Gastrocnemius medialis (tissue), 4 donors: ENCODE measurements at regions not wholly inside any gene's neighbourhood (a gene's known extent, or its start where the extent isn't known, plus 50 kb on each side); places are given as distances from the start of the nearest gene placed in this dataset.

Source experiments
- ATAC-seq, 2 donors: fragments of 150-250 bp; one replicate each; pipeline ENCODE4 v1.9.1; 2016
- DNase-seq, 2 donors: peaks; one replicate each; pipeline ENCODE4 v3.0.0-alpha.2; 2019
- H3K27ac ChIP-seq, 4 donors: fragments of 200-600 bp; sonication (generic); 1 replicate in 1 of 4; 2 replicates in 3 of 4; pipeline ENCODE4 v1.5.1; 2016 to 2018; ENCODE audit warnings: mild to moderate bottlenecking in 2 of 4, moderate library complexity in 1 of 4
- H3K27me3 ChIP-seq, 3 donors: fragments of 200-600 bp; sonication (generic) in 2 of 3; 1 replicate in 1 of 3; 2 replicates in 2 of 3; pipeline versions ENCODE4 v1.5.1 to v1.6.0; 2016 to 2019; ENCODE audit warnings: mild to moderate bottlenecking in 1 of 3, moderate library complexity in 1 of 3
- H3K36me3 ChIP-seq, 2 donors: fragments of 200-600 bp; sonication (generic) in 1 of 2; one replicate each; pipeline ENCODE4 v1.5.1; 2017 to 2018
- H3K4me1 ChIP-seq, 2 donors: fragments of 200-600 bp; sonication (generic) in 1 of 2; one replicate each; pipeline ENCODE4 v1.5.1; 2016 to 2017; ENCODE audit warnings: mild to moderate bottlenecking in 2 of 2
- H3K4me3 ChIP-seq, 4 donors: fragments of 200-600 bp; sonication (generic) in 3 of 4; 1 replicate in 1 of 4; 2 replicates in 3 of 4; pipeline ENCODE4 v1.5.1; 2016 to 2019; ENCODE audit warnings: mild to moderate bottlenecking in 2 of 4
- H3K9me3 ChIP-seq, 3 donors: fragments of 200-600 bp; sonication (generic) in 2 of 3; 1 replicate in 1 of 3; 2 replicates in 2 of 3; pipeline ENCODE4 v1.5.1; 2016 to 2019
- POLR2A ChIP-seq, 2 donors: fragments of 450-650 bp; IDR thresholded peaks; one replicate each; pipeline ENCODE4 v1.6.1; 2017; ENCODE audit warnings: antibody characterized with exemption in 2 of 2, mild to moderate bottlenecking in 2 of 2, moderate library complexity in 2 of 2
- in situ Hi-C, 4 donors: fragments of 200-750 bp; cut with MboI; loops; one replicate each; pipeline versions ENCODE4 v1.15.0 to v1.8.0; 2017; ENCODE audit warnings: low sequenced_read_pairs in 4 of 4
- intact Hi-C: fragments of 100-400 bp; cut with DNase I; formaldehyde crosslinking; loops from one replicate; pipeline ENCODE4 v1.15.1; 2023; ENCODE audit warnings: low total_unique reads
- TF ChIP-seq, protein P1 (sequence below), 5 experiments: fragments of 450-650 bp in 3 of 5; fragments of 200-600 bp in 2 of 5; sonication (generic) in 2 of 5; IDR thresholded peaks in 4 of 5; conservative IDR thresholded peaks in 1 of 5; 1 replicate in 4 of 5; 2 replicates in 1 of 5; pipeline ENCODE4 v1.5.1; 2016 to 2019; ENCODE audit warnings: antibody characterized with exemption in 5 of 5, mild to moderate bottlenecking in 3 of 5, moderate library complexity in 3 of 5

- Histone ChIP-seq H3K36me3 (no peaks in the 10 kb centered on the region), H3K4me3 (no peak overlapping the region), H3K27me3 (peaks cover 0 to 19% (median 16%) of the 10 kb centered on the region in 3 donors), H3K4me1 (no peaks in the 10 kb centered on the region), H3K9me3 (no peaks in the 10 kb centered on the region), H3K27ac (no peak overlapping the region)
- no peak for ATAC-seq
- in situ Hi-C loops = no loop called here
- TF ChIP-seq POLR2A (IDR thresholded peaks at IDR 0.05) = no peak
- TF ChIP-seq, protein P1, sequence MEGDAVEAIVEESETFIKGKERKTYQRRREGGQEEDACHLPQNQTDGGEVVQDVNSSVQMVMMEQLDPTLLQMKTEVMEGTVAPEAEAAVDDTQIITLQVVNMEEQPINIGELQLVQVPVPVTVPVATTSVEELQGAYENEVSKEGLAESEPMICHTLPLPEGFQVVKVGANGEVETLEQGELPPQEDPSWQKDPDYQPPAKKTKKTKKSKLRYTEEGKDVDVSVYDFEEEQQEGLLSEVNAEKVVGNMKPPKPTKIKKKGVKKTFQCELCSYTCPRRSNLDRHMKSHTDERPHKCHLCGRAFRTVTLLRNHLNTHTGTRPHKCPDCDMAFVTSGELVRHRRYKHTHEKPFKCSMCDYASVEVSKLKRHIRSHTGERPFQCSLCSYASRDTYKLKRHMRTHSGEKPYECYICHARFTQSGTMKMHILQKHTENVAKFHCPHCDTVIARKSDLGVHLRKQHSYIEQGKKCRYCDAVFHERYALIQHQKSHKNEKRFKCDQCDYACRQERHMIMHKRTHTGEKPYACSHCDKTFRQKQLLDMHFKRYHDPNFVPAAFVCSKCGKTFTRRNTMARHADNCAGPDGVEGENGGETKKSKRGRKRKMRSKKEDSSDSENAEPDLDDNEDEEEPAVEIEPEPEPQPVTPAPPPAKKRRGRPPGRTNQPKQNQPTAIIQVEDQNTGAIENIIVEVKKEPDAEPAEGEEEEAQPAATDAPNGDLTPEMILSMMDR (IDR thresholded peaks at IDR 0.05 in 4 of 5, conservative IDR thresholded peaks at IDR 0.05 in 1 of 5) = no peak
- no peak for DNase-seq
- intact Hi-C loops = no loop called here
Observed at GRCh38 chr17:79496422-79497005, 114.3 kb downstream of the RBFOX3 start.

DNA sequence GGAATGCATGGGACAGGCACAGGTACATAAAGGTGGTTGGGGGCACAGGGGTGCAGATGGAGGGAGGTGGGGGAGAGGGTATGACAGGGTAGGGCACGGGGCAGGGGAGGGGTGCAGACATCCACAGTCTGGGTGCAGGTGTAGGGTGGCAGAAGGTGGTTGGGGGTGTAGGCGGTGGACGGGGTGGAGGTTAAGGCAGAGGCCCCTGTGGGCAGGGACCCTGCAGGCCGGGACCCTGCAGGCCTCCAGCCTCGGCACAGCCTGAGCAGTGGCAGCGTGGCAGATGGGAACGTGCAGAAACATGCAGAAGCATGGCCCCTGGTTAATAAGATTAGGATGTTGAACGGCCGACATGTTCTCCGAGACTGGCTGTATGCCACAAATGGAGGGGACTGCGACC lies 115.2 kb downstream of the RBFOX3 start:
- Histone ChIP-seq H3K27me3 (peaks cover 0 to 12% (median 7%) of the 10 kb centered on the region in 3 donors), H3K4me1 (no peaks in the 10 kb centered on the region), H3K36me3 (no peaks in the 10 kb centered on the region), H3K27ac (no peak overlapping the region), H3K4me3 (no peak overlapping the region), H3K9me3 (no peaks in the 10 kb centered on the region)
- no peak for DNase-seq
- ATAC-seq = no peak
- TF ChIP-seq, protein P1 (IDR thresholded peaks at IDR 0.05 in 4 of 5, conservative IDR thresholded peaks at IDR 0.05 in 1 of 5) = no peak
- no peak for TF ChIP-seq POLR2A (IDR thresholded peaks at IDR 0.05)
- intact Hi-C loops = no loop called here
- in situ Hi-C loops = no loop called here

GRCh38 chr17:79491006-79491405 lies 119.8 kb downstream of the RBFOX3 start:
- DNase-seq (no peak), ATAC-seq (no peak)
- Histone ChIP-seq H3K27me3 (peaks cover 2 to 7% (median 5%) of the 10 kb centered on the region in 3 donors), H3K4me3 (no peak overlapping the region), H3K4me1 (no peaks in the 10 kb centered on the region), H3K36me3 (no peaks in the 10 kb centered on the region), H3K9me3 (no peaks in the 10 kb centered on the region), H3K27ac (no peak overlapping the region)
- TF ChIP-seq, protein P1 (IDR thresholded peaks at IDR 0.05 in 4 of 5, conservative IDR thresholded peaks at IDR 0.05 in 1 of 5) = no peak
- no peak for TF ChIP-seq POLR2A (IDR thresholded peaks at IDR 0.05)
- intact Hi-C loops (no loop called here), in situ Hi-C loops (no loop called here)

DNA sequence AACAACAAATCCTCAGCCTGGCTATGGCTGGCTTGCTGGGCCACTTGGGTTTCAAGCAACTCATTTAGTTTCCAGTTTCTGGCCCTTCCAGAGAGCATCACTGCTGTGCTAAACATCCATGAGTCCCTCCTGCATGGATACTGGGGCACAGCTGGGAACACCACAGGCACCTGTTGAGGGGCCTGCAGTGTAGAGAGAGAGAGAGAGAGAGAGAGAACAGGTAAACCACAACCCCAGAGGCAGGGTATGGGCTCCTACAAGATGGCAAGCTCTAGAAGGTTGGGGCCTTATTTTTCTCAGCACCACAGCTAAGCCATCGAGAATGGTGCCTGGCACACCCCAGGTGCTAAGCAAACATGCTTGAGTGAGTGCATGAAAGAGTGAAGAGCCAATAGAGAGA lies 120.3 kb downstream of the RBFOX3 start:
- H3K9me3 ChIP-seq = no peaks in the 10 kb centered on the region
- ATAC-seq (no peak), DNase-seq (no peak)
- in situ Hi-C loops (no loop called here), intact Hi-C loops (no loop called here)
- H3K4me3 ChIP-seq = no peak overlapping the region
- peaks cover 7 to 12% (median 9%) of the 10 kb centered on the region in 3 donors for H3K27me3 ChIP-seq
- H3K4me1 ChIP-seq = no peaks in the 10 kb centered on the region
- H3K36me3 ChIP-seq = no peaks in the 10 kb centered on the region
- TF ChIP-seq, protein P1 (IDR thresholded peaks at IDR 0.05 in 4 of 5, conservative IDR thresholded peaks at IDR 0.05 in 1 of 5) = no peak
- no peak for TF ChIP-seq POLR2A (IDR thresholded peaks at IDR 0.05)
- H3K27ac ChIP-seq = no peak overlapping the region

DNA sequence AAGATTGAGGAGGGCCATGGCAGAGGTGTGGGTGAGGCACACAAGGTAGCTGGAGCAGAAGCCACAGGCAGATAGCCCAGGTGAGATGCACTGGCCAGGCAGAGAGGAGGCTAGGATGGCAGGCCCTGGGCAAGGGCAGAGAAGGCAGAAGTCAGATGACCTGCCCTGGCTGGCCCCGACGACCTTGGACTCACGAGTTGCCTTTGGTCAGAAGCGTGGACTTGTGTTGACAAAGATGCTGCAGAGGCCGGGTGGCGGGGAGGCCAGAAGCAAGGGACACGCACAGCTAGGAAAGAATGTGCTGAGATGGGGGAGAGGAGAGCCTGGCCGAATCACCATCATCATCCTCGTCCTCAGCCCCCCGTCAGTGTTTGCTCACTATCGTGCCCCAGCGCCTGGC lies 123.7 kb downstream of the RBFOX3 start:
- H3K27ac ChIP-seq = no peak overlapping the region
- ATAC-seq = no peak
- in situ Hi-C loops = no loop called here
- H3K4me1 ChIP-seq = no peaks in the 10 kb centered on the region
- no peak for TF ChIP-seq POLR2A (IDR thresholded peaks at IDR 0.05)
- TF ChIP-seq, protein P1 (IDR thresholded peaks at IDR 0.05 in 4 of 5, conservative IDR thresholded peaks at IDR 0.05 in 1 of 5) = no peak
- no peaks in the 10 kb centered on the region for H3K36me3 ChIP-seq
- no peak overlapping the region for H3K4me3 ChIP-seq
- DNase-seq = no peak
- no peaks in the 10 kb centered on the region for H3K9me3 ChIP-seq
- H3K27me3 ChIP-seq = peaks cover 23 to 34% (median 24%) of the 10 kb centered on the region in 3 donors
- intact Hi-C loops = no loop called here
